OCI-LY1 (cell line): ENCODE measurements at regions not wholly inside any gene's neighbourhood (a gene's known extent, or its start where the extent isn't known, plus 50 kb on each side); places are given as distances from the start of the nearest gene placed in this dataset.
"Not testable (repeated sequence)": the region's sequence is repeated elsewhere in the genome, so short reads cannot be mapped to it uniquely, and the experiment has no call there.

ENCODE experiments used
- H2AFZ ChIP-seq: fragments of 200-600 bp; sonication (generic), shearing (Covaris generic); 2 replicates; pipeline ENCODE4 v1.6.0; 2014; ENCODE audit warnings: antibody characterized with exemption, mild to moderate bottlenecking, low read length
- H3F3A ChIP-seq: fragments of 200-600 bp; sonication (generic), shearing (Covaris generic); 2 replicates; pipeline ENCODE4 v1.6.0; 2014; ENCODE audit warnings: mild to moderate bottlenecking, antibody characterized with exemption, low read length, moderate library complexity; ENCODE audit not compliant: insufficient read depth
- H3K27ac ChIP-seq: fragments of 200-600 bp; sonication (generic); 2 replicates; pipeline ENCODE4 v1.5.1; 2014; ENCODE audit warnings: low read length, mixed run types, mild to moderate bottlenecking, low read depth; ENCODE audit not compliant: poor library complexity, severe bottlenecking
- H3K27me3 ChIP-seq: fragments of 200-600 bp; sonication (generic); 2 replicates; pipeline ENCODE4 v1.6.0; 2014; ENCODE audit warnings: antibody characterized with exemption, mild to moderate bottlenecking, low read length, moderate library complexity; ENCODE audit not compliant: insufficient read depth
- H3K36me3 ChIP-seq: fragments of 200-600 bp; sonication (generic); 2 replicates; pipeline ENCODE4 v1.6.1; 2014; ENCODE audit warnings: mild to moderate bottlenecking, antibody characterized with exemption, low read length, moderate library complexity, mixed read lengths; ENCODE audit not compliant: insufficient read depth
- H3K4me1 ChIP-seq: fragments of 200-600 bp; sonication (generic); 2 replicates; pipeline ENCODE4 v1.5.1; 2014; ENCODE audit warnings: mild to moderate bottlenecking, low read length, moderate library complexity; ENCODE audit not compliant: insufficient read depth, severe bottlenecking
- H3K4me2 ChIP-seq: fragments of 200-600 bp; sonication (generic), shearing (Covaris generic); 2 replicates; pipeline ENCODE4 v1.6.1; 2014; ENCODE audit warnings: low read length
- H3K4me3 ChIP-seq: fragments of 200-600 bp; sonication (generic); 2 replicates; pipeline ENCODE4 v1.5.1; 2014; ENCODE audit warnings: low read length, low read depth, mild to moderate bottlenecking, mixed read lengths; ENCODE audit not compliant: poor library complexity, severe bottlenecking
- H3K79me2 ChIP-seq: fragments of 200-600 bp; shearing (Covaris generic); 2 replicates; pipeline ENCODE4 v1.6.1; 2016; ENCODE audit warnings: mixed run types, low read length, mixed read lengths; ENCODE audit not compliant: insufficient read depth
- H3K9ac ChIP-seq: fragments of 200-600 bp; sonication (generic), shearing (Covaris generic); 2 replicates; pipeline ENCODE4 v1.6.1; 2014; ENCODE audit warnings: mild to moderate bottlenecking, low read length, mixed read lengths
- H3K9me2 ChIP-seq: fragments of 200-600 bp; sonication (generic), shearing (Covaris generic); 2 replicates; pipeline ENCODE4 v1.6.1; 2014; ENCODE audit warnings: low read depth, mild to moderate bottlenecking, low read length, mixed read lengths
- H3K9me3 ChIP-seq: fragments of 200-600 bp; shearing (Covaris generic); 2 replicates; pipeline ENCODE4 v1.6.1; 2014; ENCODE audit warnings: low read length, mixed read lengths
- H4K20me1 ChIP-seq: fragments of 200-600 bp; sonication (generic), shearing (Covaris generic); 2 replicates; pipeline ENCODE4 v1.6.0; 2016; ENCODE audit warnings: mild to moderate bottlenecking, low read length; ENCODE audit not compliant: insufficient read depth
- EZH2 ChIP-seq: fragments of 200-600 bp; sonication (generic), shearing (Covaris generic); IDR thresholded peaks from 2 replicates; pipeline ENCODE4 v1.8.0; 2017; ENCODE audit warnings: borderline replicate concordance, mixed run types, mild to moderate bottlenecking, antibody characterized with exemption, low read length, moderate library complexity, mixed read lengths
- TF ChIP-seq, protein P1 (sequence below): fragments of 200-600 bp; sonication (generic), shearing (Covaris generic); IDR thresholded peaks from 2 replicates; pipeline ENCODE4 v1.5.1; 2017; ENCODE audit warnings: mild to moderate bottlenecking, antibody characterized with exemption, low read length, moderate library complexity, mixed read lengths

DNA sequence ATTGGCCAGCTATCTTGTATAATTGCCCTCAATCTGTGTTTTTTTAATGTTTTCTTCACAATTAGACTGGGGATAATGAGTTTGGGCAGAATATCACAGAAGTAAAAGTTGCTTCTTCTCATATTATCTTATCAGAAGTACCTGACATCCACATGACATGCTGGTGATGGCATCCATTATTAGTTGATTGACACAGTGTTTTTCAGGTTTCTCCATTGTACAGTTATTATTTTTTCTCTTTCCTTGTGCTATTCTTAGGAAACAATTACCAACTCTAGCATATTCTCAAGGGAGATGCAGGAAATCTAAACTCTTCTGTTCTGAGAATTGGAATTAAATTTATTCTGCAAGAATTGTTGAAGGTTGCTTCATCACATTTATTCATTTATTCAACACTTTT lies 1000.1 kb upstream of the LCORL start:
- Histone ChIP-seq H3K9me3 (no peaks in the 10 kb centered on the region), H4K20me1 (no peaks in the 10 kb centered on the region), H2AFZ (no peak overlapping the region), H3K4me2 (no peak overlapping the region), H3K9me2 (no peaks in the 10 kb centered on the region), H3K79me2 (no peaks in the 10 kb centered on the region), H3K36me3 (no peaks in the 10 kb centered on the region), H3K27me3 (no peaks in the 10 kb centered on the region), H3K9ac (no peak overlapping the region), H3K4me1 (no peaks in the 10 kb centered on the region), H3F3A (no peaks in the 10 kb centered on the region), H3K4me3 (no peak overlapping the region), H3K27ac (no peak overlapping the region)
- TF ChIP-seq EZH2, result no peak
- TF ChIP-seq, protein P1, sequence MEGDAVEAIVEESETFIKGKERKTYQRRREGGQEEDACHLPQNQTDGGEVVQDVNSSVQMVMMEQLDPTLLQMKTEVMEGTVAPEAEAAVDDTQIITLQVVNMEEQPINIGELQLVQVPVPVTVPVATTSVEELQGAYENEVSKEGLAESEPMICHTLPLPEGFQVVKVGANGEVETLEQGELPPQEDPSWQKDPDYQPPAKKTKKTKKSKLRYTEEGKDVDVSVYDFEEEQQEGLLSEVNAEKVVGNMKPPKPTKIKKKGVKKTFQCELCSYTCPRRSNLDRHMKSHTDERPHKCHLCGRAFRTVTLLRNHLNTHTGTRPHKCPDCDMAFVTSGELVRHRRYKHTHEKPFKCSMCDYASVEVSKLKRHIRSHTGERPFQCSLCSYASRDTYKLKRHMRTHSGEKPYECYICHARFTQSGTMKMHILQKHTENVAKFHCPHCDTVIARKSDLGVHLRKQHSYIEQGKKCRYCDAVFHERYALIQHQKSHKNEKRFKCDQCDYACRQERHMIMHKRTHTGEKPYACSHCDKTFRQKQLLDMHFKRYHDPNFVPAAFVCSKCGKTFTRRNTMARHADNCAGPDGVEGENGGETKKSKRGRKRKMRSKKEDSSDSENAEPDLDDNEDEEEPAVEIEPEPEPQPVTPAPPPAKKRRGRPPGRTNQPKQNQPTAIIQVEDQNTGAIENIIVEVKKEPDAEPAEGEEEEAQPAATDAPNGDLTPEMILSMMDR, result no peak

DNA sequence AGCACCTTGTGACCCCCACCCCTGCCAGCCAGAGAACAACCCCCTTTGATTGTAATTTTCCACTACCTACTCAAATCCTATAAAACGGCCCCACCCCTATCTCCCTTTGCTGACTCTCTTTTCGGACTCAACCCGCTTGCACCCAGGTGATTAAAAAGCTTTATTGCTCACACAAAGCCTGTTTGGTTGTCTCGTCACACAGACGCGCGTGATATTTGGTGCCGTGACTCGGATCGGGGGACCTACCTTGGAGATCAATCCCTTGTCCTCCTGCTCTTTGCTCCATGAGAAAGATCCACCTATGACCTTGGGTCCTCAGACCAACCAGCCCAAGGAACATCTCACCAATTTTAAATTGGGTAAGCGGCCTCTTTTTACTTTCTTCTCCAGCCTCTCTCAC lies 995.0 kb upstream of the LCORL start:
- H4K20me1 ChIP-seq, H3K9me3 ChIP-seq, H3K9ac ChIP-seq, H3K9me2 ChIP-seq, H2AFZ ChIP-seq, H3K27ac ChIP-seq, H3K36me3 ChIP-seq, H3F3A ChIP-seq, H3K4me2 ChIP-seq, H3K4me1 ChIP-seq, H3K4me3 ChIP-seq, H3K79me2 ChIP-seq, H3K27me3 ChIP-seq: not testable (repeated sequence)

DNA sequence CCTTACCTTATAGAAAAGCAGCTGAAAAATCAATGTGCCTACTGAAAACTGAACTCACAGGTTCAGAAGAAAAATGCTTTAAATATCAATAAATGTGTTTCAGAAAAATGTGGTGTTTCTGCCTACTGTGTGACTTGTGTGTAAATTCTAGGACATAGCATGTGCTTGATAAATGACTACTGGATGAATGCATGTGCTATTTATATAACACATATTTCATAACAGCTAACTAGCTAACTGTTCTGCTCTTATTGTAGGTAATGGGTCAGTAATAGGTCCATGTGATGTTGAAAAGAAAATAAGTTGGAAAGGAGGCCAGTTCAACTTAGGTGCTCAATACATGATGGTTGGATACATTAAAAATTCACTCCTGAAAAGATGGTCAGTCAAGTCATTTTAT lies 993.0 kb upstream of the LCORL start:
- Histone ChIP-seq H3K4me2 (no peak overlapping the region), H3K4me3 (no peak overlapping the region), H3F3A (no peaks in the 10 kb centered on the region), H3K27me3 (no peaks in the 10 kb centered on the region), H3K79me2 (no peaks in the 10 kb centered on the region), H4K20me1 (no peaks in the 10 kb centered on the region), H3K27ac (no peak overlapping the region), H3K36me3 (no peaks in the 10 kb centered on the region), H3K9me2 (no peaks in the 10 kb centered on the region), H3K9me3 (no peaks in the 10 kb centered on the region), H3K4me1 (no peaks in the 10 kb centered on the region), H3K9ac (no peak overlapping the region), H2AFZ (no peak overlapping the region)
- TF ChIP-seq, protein P1, result no peak
- no peak for TF ChIP-seq EZH2

DNA sequence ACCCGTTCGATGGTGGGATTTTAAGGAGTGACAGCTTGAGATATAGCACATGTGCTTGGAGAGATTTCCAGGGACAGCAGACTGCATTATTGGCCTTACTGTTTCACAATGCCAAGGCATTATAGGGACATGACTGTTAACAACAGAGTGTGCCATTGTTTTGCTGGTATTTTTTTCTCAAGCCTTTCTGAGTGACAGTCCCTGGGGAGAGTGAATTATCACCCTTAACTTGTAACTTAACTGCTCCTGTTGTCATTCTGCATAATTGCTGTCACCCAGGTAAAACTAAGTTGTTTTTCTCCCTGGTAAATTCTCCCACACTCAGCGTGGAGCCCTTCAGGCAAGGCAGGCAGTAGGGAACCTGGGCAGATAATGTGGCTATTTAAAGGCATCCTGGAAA lies 989.2 kb upstream of the LCORL start:
- Histone ChIP-seq H3F3A (no peaks in the 10 kb centered on the region), H3K9ac (no peak overlapping the region), H3K27me3 (no peaks in the 10 kb centered on the region), H2AFZ (no peak overlapping the region), H3K9me2 (no peaks in the 10 kb centered on the region), H3K79me2 (no peaks in the 10 kb centered on the region), H3K36me3 (no peaks in the 10 kb centered on the region), H3K4me1 (no peaks in the 10 kb centered on the region), H3K4me2 (no peak overlapping the region), H4K20me1 (no peaks in the 10 kb centered on the region), H3K4me3 (no peak overlapping the region), H3K9me3 (no peaks in the 10 kb centered on the region), H3K27ac (no peak overlapping the region)
- TF ChIP-seq, protein P1, result no peak
- TF ChIP-seq EZH2, result no peak
